ENCODE measurements at regions not wholly inside any gene's neighbourhood (a gene's known extent, or its start where the extent isn't known, plus 50 kb on each side); places are given as distances from the start of the nearest gene placed in this dataset.
"Not testable (repeated sequence)": the region's sequence is repeated elsewhere in the genome, so short reads cannot be mapped to it uniquely, and the experiment has no call there.

GRCh38 chr15:29978411-29979382, 104.1 kb upstream of the GOLGA8J start:
- Histone ChIP-seq H3K9ac (ENCODE audit: low read length) (no peak overlapping the region), H3K27ac (ENCODE audit: low read length) (no peak overlapping the region), H4K20me1 (ENCODE audit: insufficient read depth, low read length) (no peaks in the 10 kb centered on the region), H3K36me3 (replicated peaks; ENCODE audit: low read depth, low read length) (no peaks in the 10 kb centered on the region), H3K27me3 (ENCODE audit: low read depth, low read length) (no peaks in the 10 kb centered on the region), H3K4me2 (ENCODE audit: low read length) (no peak overlapping the region), H3K4me1 (ENCODE audit: low read length) (no peaks in the 10 kb centered on the region), H2AFZ (ENCODE audit: low read depth, low read length) (no peak overlapping the region), H3K4me3 (ENCODE audit: low read length) (no peak overlapping the region), H3K9me3 (ENCODE audit: insufficient read depth, low read length) (no peaks in the 10 kb centered on the region), H3K79me2 (ENCODE audit: low read length) (no peaks in the 10 kb centered on the region)
- no peak for TF ChIP-seq CTCF (IDR thresholded peaks at IDR 0.05; ENCODE audit: low read depth, low read length)
- TF ChIP-seq EZH2phosphoT487 (IDR thresholded peaks at IDR 0.05; ENCODE audit: low read depth), result no peak

GRCh38 chr15:29974056-29974455, 108.7 kb upstream of the GOLGA8J start:
- not testable (repeated sequence) for H3K36me3 ChIP-seq (replicated peaks; ENCODE audit: low read depth, low read length); H4K20me1 ChIP-seq (ENCODE audit: insufficient read depth, low read length); H3K9me3 ChIP-seq (ENCODE audit: insufficient read depth, low read length); H3K27me3 ChIP-seq (ENCODE audit: low read depth, low read length); H3K4me2 ChIP-seq (ENCODE audit: low read length); H3K9ac ChIP-seq (ENCODE audit: low read length); H3K27ac ChIP-seq (ENCODE audit: low read length); H2AFZ ChIP-seq (ENCODE audit: low read depth, low read length); H3K4me3 ChIP-seq (ENCODE audit: low read length); H3K4me1 ChIP-seq (ENCODE audit: low read length); H3K79me2 ChIP-seq (ENCODE audit: low read length)

- no peak overlapping the region for H2AFZ ChIP-seq (ENCODE audit: low read depth, low read length)
- H3K36me3 ChIP-seq (replicated peaks; ENCODE audit: low read depth, low read length), result no peaks in the 10 kb centered on the region
- H3K79me2 ChIP-seq (ENCODE audit: low read length), result no peaks in the 10 kb centered on the region
- no peaks in the 10 kb centered on the region for H3K9me3 ChIP-seq (ENCODE audit: insufficient read depth, low read length)
- TF ChIP-seq CTCF (IDR thresholded peaks at IDR 0.05; ENCODE audit: low read depth, low read length), result no peak
- no peak for TF ChIP-seq EZH2phosphoT487 (IDR thresholded peaks at IDR 0.05; ENCODE audit: low read depth)
- no peak overlapping the region for H3K27ac ChIP-seq (ENCODE audit: low read length)
- no peak overlapping the region for H3K4me2 ChIP-seq (ENCODE audit: low read length)
- no peaks in the 10 kb centered on the region for H4K20me1 ChIP-seq (ENCODE audit: insufficient read depth, low read length)
- no peak overlapping the region for H3K9ac ChIP-seq (ENCODE audit: low read length)
- H3K27me3 ChIP-seq (ENCODE audit: low read depth, low read length), result no peaks in the 10 kb centered on the region; the same call in 1 of the 2 replicates
- H3K4me3 ChIP-seq (ENCODE audit: low read length), result no peak overlapping the region
- H3K4me1 ChIP-seq (ENCODE audit: low read length), result no peaks in the 10 kb centered on the region
Observed at GRCh38 chr15:29972051-29972450, 110.7 kb upstream of the GOLGA8J start.

- H3K4me1 ChIP-seq (ENCODE audit: low read length), result no peaks in the 10 kb centered on the region
Observed at GRCh38 chr15:29970402-29970695, 112.4 kb upstream of the GOLGA8J start.

More at GRCh38 chr15:29970402-29970695, 112.4 kb upstream of the GOLGA8J start:
- Histone ChIP-seq H3K36me3 (replicated peaks; ENCODE audit: low read depth, low read length) (no peaks in the 10 kb centered on the region), H3K4me3 (ENCODE audit: low read length) (no peak overlapping the region), H2AFZ (ENCODE audit: low read depth, low read length) (no peak overlapping the region), H3K4me2 (ENCODE audit: low read length) (no peak overlapping the region), H3K79me2 (ENCODE audit: low read length) (no peaks in the 10 kb centered on the region), H4K20me1 (ENCODE audit: insufficient read depth, low read length) (no peaks in the 10 kb centered on the region), H3K27ac (ENCODE audit: low read length) (no peak overlapping the region), H3K9ac (ENCODE audit: low read length) (no peak overlapping the region), H3K9me3 (ENCODE audit: insufficient read depth, low read length) (no peaks in the 10 kb centered on the region), H3K27me3 (ENCODE audit: low read depth, low read length) (no peaks in the 10 kb centered on the region; the same call in 1 of the 2 replicates)
- no peak for TF ChIP-seq CTCF (IDR thresholded peaks at IDR 0.05; ENCODE audit: low read depth, low read length)

Measured in OCI-LY3 (cell line).